Head of caudate nucleus (tissue), 42 donors: ENCODE measurements at regions not wholly inside any gene's neighbourhood (a gene's known extent, or its start where the extent isn't known, plus 50 kb on each side); places are given as distances from the start of the nearest gene placed in this dataset.
A peak's percentile ranks its signal among the peaks of the same experiment; 100 is the strongest.

Experiments
- DNase-seq, 42 donors: peaks; one replicate each; pipeline versions ENCODE4 v3.0.0 to v3.0.0-alpha.2; 2020 to 2021; ENCODE audit warnings: mixed read lengths in 7 of 42
- intact Hi-C: fragments of 100-400 bp; cut with DNase I; formaldehyde crosslinking; loops from one replicate; pipeline ENCODE4 v1.15.0; 2022

GRCh38 chr6:156725712-156726111 is 51.5 kb upstream of the ARID1B start:
- intact Hi-C loops: no loop called here
- no peak for DNase-seq

GRCh38 chr6:156720691-156721685 is 56.2 kb upstream of the ARID1B start:
- intact Hi-C loops: no loop called here
- DNase-seq: no peak

GRCh38 chr6:156719720-156720563 is 57.2 kb upstream of the ARID1B start:
- DNase-seq: peak; percentile 51 to 87 (median 75)
- intact Hi-C loops: no loop called here

- DNase-seq: no peak
- intact Hi-C loops: no loop called here
These were observed 57.8 kb upstream of the ARID1B start for GRCh38 chr6:156719395-156719719.

- peak in 29 of 42 donors; percentile 9 to 71 (median 29) for DNase-seq
- intact Hi-C loops: no loop called here
These were observed 58.4 kb upstream of the ARID1B start for GRCh38 chr6:156718647-156719394.

- intact Hi-C loops: no loop called here
- no peak for DNase-seq
These were observed 59.6 kb upstream of the ARID1B start for GRCh38 chr6:156717542-156717941.

- DNase-seq: no peak
- intact Hi-C loops: no loop called here
These were observed 61.3 kb upstream of the ARID1B start for GRCh38 chr6:156715839-156716238.

GRCh38 chr6:156713548-156713947 is 63.6 kb upstream of the ARID1B start:
- intact Hi-C loops: no loop called here
- DNase-seq: no peak

- DNase-seq: no peak
- intact Hi-C loops: no loop called here
These were observed 66.7 kb upstream of the ARID1B start for GRCh38 chr6:156710479-156710878.

- intact Hi-C loops: no loop called here
- DNase-seq: no peak
These were observed 69.4 kb upstream of the ARID1B start for GRCh38 chr6:156707818-156708217.

- no peak for DNase-seq
- intact Hi-C loops: no loop called here
These were observed 73.5 kb upstream of the ARID1B start for GRCh38 chr6:156703719-156704118.

GRCh38 chr6:156701966-156702365 is 75.2 kb upstream of the ARID1B start:
- DNase-seq: no peak
- intact Hi-C loops: no loop called here

GRCh38 chr6:156700440-156701057 is 76.6 kb upstream of the ARID1B start:
- intact Hi-C loops: no loop called here
- DNase-seq: no peak

GRCh38 chr6:156699935-156700334 is 77.2 kb upstream of the ARID1B start:
- DNase-seq: no peak
- intact Hi-C loops: no loop called here

GRCh38 chr6:156699017-156699421 is 78.2 kb upstream of the ARID1B start:
- DNase-seq: no peak
- intact Hi-C loops: no loop called here

GRCh38 chr6:156698239-156699016 is 78.8 kb upstream of the ARID1B start:
- DNase-seq: no peak
- intact Hi-C loops: no loop called here

GRCh38 chr6:156697225-156697830 is 79.8 kb upstream of the ARID1B start:
- no peak for DNase-seq
- intact Hi-C loops: no loop called here

- no peak for DNase-seq
- intact Hi-C loops: no loop called here
These were observed 81.4 kb upstream of the ARID1B start for GRCh38 chr6:156695742-156696141.
